Left kidney (tissue), 1 donor: ENCODE measurements at regions not wholly inside any gene's neighbourhood (a gene's known extent, or its start where the extent isn't known, plus 50 kb on each side); places are given as distances from the start of the nearest gene placed in this dataset.

Experiments
- DNase-seq: peaks from one replicate; pipeline ENCODE4 v3.0.0-alpha.2; 2013

DNA sequence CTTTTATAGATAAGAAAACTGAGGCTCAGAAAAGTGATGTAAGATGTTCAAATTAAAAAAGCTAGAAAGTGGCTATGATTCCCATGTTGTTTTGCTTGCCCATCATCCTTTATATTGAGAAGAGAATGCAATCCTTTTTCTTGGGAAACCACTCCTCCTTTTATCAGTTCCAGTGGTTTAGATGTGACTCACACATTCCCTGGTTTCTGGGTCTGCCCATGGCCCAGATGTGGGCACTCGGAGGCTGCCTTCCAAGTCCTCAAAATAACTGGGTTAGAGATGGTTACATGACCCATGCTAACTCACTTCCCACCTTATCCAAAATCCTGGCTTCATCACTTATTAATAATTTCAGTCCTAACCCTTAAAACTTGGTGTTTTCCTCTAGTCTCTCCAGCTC lies 550.0 kb downstream of the MDFIC start:
- DNase-seq, result no peak

DNA sequence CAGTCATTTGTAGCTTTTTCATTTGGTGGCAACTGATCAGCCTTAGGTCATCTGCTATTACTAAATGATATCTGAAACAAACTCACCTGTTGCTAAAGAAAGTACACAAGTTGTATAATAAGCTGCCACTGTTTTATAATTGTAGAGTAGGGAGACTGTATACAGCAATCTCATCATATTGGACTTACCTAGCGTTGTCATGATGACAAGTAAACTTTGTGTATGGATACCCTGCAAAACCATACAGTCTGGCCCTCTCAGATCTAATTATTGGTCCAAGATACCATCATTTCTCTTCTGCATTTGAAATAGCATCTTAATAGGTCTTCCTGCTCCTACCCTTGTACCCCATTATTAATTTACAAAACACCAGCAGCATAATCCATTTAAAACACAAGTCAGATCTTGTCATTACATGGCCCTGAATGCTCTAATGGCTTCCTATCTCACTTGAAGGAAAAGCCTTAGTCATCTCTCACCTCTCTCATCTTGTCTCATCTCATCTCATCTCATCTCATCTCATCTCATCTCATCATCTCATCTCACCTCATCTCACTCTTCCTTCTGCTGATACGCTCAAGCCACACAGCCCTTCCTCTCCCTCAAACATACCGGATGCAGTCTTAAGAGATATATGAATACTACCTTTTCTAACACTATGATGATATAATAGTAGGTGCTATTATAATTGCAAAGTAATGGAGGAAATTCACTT lies 540.6 kb downstream of the MDFIC start:
- no peak for DNase-seq

DNA sequence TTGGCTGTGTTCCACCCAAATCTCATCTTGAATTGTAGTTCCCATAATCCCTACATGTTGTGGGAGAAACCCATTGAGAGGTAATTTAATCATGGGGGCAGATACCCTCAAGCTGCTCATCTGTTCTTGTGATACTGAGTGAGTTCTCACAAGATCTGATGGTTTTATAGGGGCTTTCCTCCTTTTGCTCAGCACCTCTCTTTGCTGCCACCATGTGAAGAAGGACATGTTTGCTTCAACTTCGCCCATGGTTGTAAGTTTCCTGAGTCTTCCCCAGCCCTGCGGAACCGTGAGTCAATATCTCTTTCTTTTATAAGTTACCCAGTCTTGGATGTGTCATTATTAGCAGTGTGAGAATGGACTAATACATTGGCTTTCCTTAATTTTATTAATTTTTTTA lies 527.8 kb downstream of the MDFIC start:
- no peak for DNase-seq

DNA sequence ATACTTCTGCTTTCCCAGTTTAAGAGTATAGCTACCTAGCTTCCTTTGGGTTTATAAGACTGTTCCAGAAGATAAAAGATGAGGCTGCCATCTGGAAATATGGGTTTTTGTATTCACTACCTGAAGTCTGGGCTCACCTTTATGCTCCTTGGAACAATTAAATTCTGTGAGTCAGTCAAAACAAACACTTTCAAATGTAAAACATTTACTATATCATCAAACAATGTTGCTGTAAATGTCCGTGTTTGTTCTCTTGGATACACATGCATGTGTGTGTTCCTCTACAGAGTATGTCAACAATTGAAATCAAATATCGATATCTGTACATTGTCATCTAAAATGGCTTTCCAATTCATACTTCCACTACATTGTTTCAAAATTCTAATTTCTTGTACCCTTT lies 525.6 kb downstream of the MDFIC start:
- DNase-seq, result no peak

DNA sequence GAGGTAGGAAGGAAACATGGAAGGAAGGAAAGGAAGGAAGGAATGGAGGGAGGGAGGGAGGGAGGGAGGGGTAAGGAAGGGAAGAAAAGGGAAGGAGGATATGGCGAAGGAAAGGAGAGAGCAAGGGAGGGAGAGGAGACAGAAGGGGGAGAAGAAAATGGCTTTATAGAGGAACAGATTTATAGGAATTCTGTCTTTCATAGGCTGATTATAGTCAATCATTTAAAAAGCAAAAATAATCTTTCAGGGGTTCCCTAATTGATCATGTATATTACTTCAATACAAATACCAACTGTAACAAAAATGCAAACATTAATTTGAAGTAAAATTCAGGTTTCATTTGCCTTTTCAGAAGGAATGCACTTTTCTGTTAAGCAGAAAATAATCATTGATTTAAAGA lies 519.1 kb downstream of the MDFIC start:
- DNase-seq, result no peak

DNA sequence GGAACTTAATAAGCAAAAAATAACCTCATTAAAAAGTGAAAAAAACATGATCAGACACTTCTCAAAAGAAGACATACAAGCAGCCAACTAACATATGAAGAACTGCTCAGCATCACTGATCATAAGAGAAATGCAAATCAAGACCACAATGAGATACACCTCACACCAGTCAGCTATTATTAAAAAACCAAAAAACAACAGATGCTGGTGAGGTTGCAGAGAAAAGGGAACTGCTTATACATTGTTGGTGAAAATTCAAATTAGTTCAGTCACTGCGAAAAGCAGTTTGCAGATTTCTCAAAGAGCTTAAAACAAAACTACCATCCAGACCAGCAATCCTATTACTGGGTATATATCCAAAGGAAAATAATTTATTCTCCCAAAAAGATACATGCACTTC lies 513.3 kb downstream of the MDFIC start:
- no peak for DNase-seq

DNA sequence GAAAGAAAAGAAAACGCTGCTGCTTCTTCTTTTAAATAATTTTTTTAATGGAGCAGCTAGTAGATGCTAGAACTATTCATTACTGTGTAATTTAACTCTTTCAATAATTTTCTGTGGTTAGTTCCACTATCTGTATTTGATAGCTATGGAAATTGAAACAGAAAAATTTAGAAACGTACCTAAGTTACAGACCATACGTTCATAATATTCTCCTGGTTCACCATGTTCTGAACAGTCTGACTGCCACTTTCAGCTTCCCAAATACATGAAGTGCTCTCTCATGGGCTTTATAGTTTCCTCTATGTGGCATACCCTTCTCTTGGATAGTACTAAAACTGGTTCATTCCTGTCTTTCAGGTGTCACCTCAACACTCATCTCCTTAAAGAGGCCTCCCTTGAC lies 508.0 kb downstream of the MDFIC start:
- DNase-seq, result no peak

DNA sequence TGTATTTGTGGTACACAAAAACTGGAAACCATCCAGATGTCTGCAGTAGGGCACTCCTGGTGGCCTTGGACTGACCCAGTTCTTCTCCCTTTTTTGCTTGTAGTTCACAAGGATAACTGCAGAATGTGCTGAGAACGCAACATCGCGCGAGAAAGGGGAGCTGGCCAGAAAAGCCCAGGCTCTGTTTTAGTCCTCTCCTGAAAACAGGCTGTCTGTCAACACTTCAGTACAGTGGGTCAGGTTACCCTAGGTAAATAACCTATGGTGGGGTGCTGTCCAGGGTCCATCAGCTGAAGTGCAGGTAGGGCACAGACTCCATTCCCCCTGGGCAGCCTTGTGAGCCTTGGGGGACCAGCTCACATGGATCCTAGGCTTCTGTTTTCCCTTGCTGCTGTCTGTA lies 495.8 kb downstream of the MDFIC start:
- no peak for DNase-seq

DNA sequence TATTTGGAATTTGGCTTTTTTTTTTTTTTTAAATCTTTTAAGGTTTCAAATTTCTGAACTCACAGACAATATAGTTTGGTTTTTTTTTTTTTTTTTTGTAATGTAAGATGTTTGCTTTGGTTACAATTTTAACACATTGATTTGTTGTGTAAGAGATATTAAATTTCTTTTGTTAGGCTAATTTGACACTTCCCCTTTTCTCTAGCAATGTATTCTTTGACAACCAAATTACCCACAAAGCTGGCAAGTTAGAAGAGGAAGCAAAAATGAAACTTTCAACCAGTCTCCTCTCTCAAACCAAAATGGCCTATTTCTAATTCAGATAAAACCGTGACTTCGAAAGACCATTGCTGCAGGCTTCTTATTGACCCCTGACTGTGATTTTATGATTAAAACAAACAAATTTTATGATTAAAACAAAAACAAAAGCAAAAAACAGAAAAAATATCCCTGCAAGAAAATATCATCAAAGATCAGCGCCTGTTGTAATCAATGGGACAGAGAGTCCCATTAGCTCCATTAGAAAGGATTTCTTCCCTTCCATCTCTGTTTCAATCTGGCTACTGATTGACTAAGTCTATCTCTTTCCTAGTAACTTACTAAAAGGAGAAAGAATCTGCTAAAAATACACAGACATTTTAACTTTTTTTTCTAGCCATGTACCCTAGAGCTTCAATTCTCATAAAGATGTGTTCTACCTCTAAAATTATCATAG lies 489.2 kb downstream of the MDFIC start:
- DNase-seq, result no peak

DNA sequence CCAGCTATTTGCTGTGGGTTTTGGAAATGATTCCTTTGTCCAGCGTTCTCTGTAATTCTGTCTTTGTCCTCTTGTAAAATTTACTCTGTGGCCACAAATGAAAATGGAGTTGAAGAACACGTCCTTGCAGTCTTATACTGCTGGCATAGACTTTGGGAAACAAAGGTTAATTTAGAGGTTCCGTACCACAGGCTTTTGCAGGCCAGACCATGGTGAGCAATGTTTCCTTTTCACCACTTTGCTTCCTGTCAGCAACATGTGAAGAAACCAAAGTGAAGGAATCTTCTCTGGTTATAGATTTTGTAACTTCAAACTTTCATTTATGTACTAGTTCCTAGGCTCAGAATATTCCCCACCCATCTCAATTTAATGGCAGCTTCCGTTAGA lies 488.5 kb downstream of the MDFIC start:
- DNase-seq, result no peak

DNA sequence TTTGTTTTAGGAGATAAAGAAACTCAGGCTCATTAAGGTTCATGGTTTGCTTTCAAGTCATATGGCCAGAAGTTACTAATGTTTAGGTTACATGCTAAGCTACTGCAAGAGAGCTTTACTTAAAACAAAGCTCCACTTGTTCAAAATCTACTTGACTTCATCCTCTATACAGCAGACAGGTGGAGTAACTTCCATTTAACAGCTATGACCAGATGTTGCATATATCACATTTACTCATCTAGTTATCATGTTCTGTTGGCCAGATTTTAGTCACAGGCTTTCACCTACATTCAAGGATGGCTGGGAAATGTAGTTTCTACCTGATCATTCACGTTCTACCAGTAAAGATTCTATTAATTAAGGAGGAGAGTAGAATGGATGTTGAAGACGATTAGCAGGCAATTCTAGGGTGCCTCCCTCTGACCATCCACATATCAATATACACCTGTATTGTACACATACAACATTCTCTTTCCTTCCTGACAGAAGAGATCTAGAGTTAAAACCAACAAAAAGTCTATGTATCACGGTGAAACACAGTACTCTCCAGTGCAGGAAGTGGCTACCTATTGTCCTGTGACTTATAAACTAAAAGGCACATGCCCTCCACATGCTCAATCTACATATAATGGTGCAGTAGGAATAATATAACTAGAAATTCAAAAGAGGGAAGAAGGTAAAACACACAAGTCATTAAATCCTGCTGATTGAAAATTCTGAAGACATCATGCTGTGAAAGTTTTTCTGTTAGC lies 488.0 kb downstream of the MDFIC start:
- DNase-seq, result no peak

DNA sequence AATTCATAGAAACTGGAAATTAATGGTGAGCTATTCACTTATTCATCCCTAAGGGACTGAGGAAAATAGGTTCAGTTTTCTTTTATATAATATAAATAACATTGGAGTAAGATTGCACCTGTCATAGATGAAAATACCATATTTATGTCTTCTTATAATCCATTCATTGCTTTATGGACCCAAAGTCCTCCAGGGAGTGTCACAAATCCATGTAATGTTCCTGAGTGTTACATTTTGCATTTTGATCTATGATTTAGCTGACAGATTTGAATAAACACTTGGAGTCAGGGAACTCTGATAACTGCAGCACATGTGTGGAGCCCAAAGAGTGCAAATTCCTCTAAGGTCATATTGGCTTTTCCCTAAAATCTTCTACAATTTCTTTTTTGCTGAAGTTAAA lies 484.3 kb downstream of the MDFIC start:
- no peak for DNase-seq

DNA sequence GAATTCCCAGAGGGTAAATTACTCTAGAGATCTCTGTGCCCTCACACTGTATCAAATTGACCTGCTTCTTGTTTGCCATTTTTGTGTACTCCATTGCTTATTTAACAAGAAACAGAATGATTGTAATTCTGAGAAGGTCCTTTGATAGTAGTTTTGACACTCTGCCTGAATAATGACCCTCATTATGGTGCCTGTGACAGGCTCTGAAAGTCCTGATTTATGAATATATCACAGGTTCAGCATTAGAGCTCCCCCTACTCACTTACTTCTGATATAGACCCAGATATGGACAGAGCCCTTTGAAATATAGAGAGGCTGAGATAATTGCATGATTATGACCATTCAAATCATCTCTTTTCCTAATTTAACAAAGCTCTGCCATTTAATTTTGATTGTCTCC lies 465.2 kb downstream of the MDFIC start:
- DNase-seq, result no peak

DNA sequence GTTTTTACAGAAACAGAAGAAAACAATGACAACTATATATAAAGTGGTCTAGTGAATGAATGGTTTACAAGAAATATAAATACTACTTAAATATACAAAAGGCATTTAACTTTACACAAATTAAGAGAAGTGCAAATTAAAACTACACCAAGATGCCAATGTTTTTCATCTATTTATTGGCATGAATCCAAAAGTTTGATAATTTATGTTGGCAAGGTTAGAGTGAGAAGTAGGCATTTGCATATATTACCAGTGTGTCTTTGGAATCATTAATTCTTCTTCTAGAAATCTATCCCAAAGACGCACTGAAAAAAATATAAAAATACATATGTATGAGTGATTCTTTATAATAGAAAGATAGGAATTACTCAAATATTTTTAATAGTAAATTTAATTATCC lies 457.4 kb downstream of the MDFIC start:
- DNase-seq, result no peak

DNA sequence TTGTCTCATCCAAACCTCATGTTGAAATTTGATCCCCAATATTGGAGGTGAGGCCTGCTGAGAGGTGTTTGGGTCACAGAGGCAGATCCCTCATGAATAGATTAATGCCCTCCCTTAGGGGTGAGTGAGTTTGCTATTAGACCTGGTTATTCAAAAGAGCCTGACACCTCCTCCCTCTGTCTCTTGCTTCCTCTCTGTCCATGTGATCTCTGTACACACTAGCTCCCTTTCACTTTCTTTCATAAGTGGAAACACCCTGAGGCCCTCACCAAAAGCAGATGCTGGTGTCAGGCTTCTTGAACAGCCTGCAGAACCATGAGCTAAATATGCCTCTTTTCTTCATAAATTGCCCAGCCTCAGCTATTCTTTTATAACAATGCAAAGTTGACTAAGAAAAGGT lies 447.1 kb downstream of the MDFIC start:
- DNase-seq, result no peak

DNA sequence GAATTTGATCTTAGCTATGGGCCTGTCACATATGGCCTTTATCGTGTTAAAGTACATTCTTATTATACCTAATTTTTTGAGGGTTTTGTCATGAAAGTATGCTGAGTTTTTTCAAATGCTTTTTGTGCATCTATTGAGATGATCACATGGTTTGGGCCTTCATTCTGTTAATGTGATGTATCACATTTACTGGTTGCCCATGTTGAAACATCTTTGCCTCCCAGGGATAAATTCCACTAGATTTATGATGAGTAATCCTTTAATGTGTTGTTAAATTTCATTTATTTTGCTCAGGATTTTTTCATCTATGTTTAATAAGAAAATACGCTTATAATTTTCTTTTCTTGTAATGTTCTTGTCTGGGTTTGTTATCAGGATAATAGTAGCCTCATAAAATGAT lies 442.0 kb downstream of the MDFIC start:
- DNase-seq, result no peak

DNA sequence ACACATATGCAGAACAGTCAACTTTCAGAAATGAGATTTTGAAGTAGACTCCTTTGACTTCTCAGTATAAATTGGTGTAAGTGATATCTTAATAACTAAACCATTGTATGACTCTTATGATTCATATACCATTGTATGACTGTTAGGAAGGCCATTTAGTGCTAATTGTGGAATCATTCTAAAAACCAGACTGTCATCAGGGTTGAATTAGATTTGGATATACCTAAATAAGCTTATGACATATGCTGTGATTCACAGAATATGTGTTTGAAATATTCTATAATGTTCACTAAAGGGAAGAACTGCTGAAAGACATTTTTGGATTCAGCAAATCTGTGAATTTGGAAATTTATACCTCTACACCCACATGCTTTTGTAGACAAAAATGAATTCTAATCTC lies 438.1 kb downstream of the MDFIC start:
- DNase-seq, result no peak

DNA sequence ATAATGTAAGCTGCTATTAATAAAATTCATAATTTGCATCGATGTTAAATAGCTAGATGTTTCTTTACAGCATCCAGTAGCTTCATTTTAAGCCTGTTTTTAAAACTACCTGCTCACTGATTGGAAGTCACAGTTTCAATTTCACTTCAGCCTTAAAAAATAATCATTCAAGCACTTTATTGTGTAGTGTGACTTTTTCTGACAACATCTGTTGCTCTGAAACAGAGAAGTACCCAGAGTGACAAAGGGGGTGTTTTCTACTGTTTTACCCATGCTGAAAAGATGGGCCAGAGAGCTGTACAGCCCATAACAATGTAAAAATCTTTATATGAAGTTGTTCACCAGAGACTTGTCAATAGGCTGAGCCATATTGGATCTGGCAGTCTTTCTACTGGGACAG lies 437.2 kb downstream of the MDFIC start:
- no peak for DNase-seq

DNA sequence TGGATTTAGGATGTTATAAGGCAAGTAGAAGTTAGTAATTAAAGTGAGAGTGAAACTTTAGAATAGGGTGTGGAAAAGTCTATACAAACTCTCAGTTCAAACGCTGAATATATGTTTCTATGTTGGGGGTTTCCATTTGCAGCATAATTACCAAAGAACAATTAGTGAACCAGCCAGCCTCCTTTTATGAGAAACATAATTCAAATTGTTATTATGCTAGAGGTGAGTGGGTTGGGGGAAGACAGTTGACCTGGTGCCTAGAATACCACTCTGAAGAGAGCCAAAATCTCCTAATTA lies 435.8 kb downstream of the MDFIC start:
- DNase-seq, result no peak

DNA sequence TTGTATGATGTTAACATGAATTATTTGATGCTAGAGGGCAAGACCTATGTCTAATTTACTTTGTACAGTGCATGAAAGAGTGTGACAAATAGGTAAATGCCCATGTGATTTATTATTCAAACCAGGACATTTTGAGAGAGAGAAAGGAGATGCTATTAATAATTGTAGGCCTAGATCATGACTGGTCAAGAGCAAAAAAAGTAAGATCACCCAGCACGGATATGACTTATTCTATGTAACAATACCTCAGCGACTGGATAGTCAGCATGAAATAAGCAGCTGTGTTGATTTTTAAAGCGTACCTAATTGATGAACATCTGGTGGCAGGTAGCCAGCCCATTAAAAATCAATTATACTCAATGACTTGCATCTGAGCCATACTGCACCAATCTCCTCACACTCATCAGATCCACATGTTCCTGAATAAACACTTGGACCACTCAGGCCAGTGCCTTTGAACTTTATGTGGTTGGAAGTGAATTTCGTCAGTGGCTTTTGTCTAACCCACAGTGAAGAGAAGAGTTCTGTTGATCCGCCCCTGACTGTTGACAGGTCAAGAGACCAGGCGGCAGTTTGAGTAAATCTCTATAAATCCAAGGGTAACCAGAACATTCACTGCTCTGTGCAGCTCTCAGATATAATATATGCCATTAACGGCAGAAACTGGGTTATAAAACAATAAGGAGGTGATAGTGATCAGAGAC lies 435.3 kb downstream of the MDFIC start:
- DNase-seq, result no peak

DNA sequence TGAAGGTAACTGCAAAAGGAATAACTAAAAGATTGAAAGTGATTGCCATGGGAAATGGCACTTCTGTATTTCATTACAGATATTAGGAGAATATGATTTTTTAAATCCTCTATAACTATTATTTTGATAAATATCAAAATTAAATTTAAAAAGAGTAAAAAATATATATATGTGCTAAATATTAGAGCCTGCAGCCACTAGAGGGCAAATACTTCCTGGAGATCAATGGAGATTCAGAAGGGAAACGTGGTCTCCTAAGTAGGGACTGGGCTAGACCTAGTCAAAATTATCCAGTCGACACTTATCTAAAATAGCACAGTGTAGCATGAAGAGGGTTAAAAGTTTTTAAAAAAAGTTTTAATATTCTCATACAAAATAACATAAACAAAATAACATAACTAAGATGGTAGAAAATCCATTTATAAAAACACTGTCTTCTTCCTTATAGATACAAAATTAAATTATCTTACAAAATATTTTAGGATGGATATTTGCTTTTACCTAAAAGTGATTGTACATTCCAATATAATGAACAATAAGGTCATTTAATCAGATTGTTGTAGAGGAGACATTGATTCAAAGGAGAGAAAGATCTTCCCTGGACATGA lies 434.3 kb downstream of the MDFIC start:
- peak; percentile 4 for DNase-seq

DNA sequence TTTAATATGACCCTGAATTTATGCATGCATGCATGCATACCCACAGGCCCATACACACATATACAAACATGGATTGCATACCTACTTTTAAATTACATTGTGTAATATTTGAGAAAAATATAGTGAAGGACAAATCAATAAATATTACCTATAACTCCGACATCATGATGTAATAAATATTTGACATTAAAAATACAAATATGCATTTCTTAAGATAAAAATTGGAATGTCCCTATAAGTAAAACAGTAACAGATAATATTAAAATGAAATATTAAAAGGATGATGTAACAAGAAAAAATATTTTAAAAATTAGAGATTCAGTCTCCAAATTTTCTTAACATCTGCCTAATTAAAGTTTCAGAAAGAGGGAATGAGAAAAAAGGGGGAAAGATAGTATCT lies 433.0 kb downstream of the MDFIC start:
- DNase-seq, result no peak

DNA sequence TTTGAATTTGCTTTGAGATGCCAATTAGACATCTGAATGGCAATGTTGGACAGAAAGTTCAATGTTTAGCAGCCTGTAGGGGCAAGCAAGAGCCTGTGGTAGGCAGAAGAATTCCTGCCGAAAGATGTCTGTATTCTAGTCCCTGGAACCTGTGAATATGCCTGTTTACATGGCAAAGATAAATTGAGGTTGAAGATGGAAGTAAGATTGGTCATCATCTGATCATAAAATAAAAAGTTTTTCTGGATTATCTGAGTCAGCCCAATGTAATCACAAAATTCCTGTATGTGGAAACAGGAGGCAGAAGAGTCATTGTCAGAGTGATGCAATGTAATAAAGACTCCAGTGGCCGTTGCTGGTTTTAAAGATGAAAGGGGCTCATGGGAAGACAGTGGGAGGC lies 430.5 kb downstream of the MDFIC start:
- DNase-seq, result no peak
